HEK293 (cell line): ENCODE measurements at regions not wholly inside any gene's neighbourhood (a gene's known extent, or its start where the extent isn't known, plus 50 kb on each side); places are given as distances from the start of the nearest gene placed in this dataset.

Experiments
- CTCF ChIA-PET: fragments of 350-600 bp; formaldehyde crosslinking; extraction: SDS; loops from one replicate; lab custom pipeline; 2021; ENCODE audit warnings: antibody characterized with exemption; lab: Yijun Ruan, JAX
- POLR2A ChIA-PET: fragments of 300-600 bp; formaldehyde crosslinking; extraction: SDS; loops from one replicate; lab custom pipeline; 2020; ENCODE audit warnings: antibody characterized with exemption, inconsistent platforms; lab: Yijun Ruan, JAX
- H3K27ac ChIP-seq: fragments of 200-500 bp; sonication (Bioruptor generic); 2 replicates; pipeline ENCODE4 v1.5.1; 2014; ENCODE audit warnings: low read depth, low read length, control low read depth, inconsistent platforms; ENCODE audit errors: extremely low read depth
- H3K36me3 ChIP-seq, 2 experiments: fragments of 200-500 bp in 1 of 2; sonication (Bioruptor generic) in 1 of 2; 1 replicate in 1 of 2; 2 replicates in 1 of 2; pipeline ENCODE4 v1.5.1; 2014 to 2017; ENCODE audit warnings: inconsistent platforms in 2 of 2, low read length in 2 of 2; ENCODE audit not compliant: control insufficient read depth in 2 of 2, insufficient read depth in 1 of 2
- H3K4me1 ChIP-seq: fragments of 200-500 bp; sonication (Bioruptor generic); 2 replicates; pipeline ENCODE4 v1.5.1; 2014; ENCODE audit warnings: mild to moderate bottlenecking, low read length, inconsistent platforms; ENCODE audit not compliant: control insufficient read depth, insufficient read depth
- H3K4me3 ChIP-seq: 2 replicates; pipeline ENCODE4 v1.5.1; 2011; ENCODE audit warnings: low read depth, mild to moderate bottlenecking, control low read depth, low read length, moderate library complexity
- H3K9me3 ChIP-seq: fragments of 200-500 bp; sonication (Bioruptor generic); 2 replicates; pipeline ENCODE4 v1.5.1; 2014; ENCODE audit warnings: low read depth, low read length, inconsistent platforms; ENCODE audit not compliant: control insufficient read depth, insufficient read depth
- BCL6B ChIP-seq: fragments of 450-650 bp; formaldehyde crosslinking; IDR thresholded peaks from 2 replicates; pipeline ENCODE4 v1.5.1; 2017; ENCODE audit warnings: missing biosample characterization, missing genetic modification characterization
- OVOL3 ChIP-seq: fragments of 450-650 bp; formaldehyde crosslinking; IDR thresholded peaks from 2 replicates; pipeline ENCODE4 v1.5.1; 2016; ENCODE audit warnings: missing biosample characterization, missing genetic modification characterization
- PRDM10 ChIP-seq: fragments of 450-650 bp; formaldehyde crosslinking; IDR thresholded peaks from 2 replicates; pipeline ENCODE4 v1.5.1; 2016; ENCODE audit warnings: missing biosample characterization, missing genetic modification characterization
- ZBTB21 ChIP-seq: fragments of 450-650 bp; formaldehyde crosslinking; IDR thresholded peaks from 2 replicates; pipeline ENCODE4 v1.5.1; 2017; ENCODE audit warnings: missing biosample characterization, missing genetic modification characterization
- ZNF10 ChIP-seq: fragments of 450-650 bp; formaldehyde crosslinking; IDR thresholded peaks from 2 replicates; pipeline ENCODE4 v1.5.1; 2017; ENCODE audit warnings: missing biosample characterization, missing genetic modification characterization
- ZNF174 ChIP-seq: fragments of 450-650 bp; formaldehyde crosslinking; IDR thresholded peaks from 2 replicates; pipeline ENCODE4 v1.5.0; 2017; ENCODE audit warnings: missing biosample characterization, mild to moderate bottlenecking, missing genetic modification characterization
- ZNF416 ChIP-seq: fragments of 450-650 bp; formaldehyde crosslinking; IDR thresholded peaks from 2 replicates; pipeline ENCODE4 v1.5.1; 2016; ENCODE audit warnings: missing biosample characterization, missing genetic modification characterization
- ZNF514 ChIP-seq: fragments of 450-650 bp; formaldehyde crosslinking; IDR thresholded peaks from 2 replicates; pipeline ENCODE4 v1.5.1; 2016; ENCODE audit warnings: missing biosample characterization, missing genetic modification characterization
- ZNF549 ChIP-seq: fragments of 450-650 bp; IDR thresholded peaks from 2 replicates; pipeline ENCODE4 v1.5.1; 2018; ENCODE audit warnings: missing biosample characterization, missing genetic modification characterization, mild to moderate bottlenecking, inconsistent platforms, moderate library complexity
- ZNF629 ChIP-seq: fragments of 450-650 bp; formaldehyde crosslinking; IDR thresholded peaks from 2 replicates; pipeline ENCODE4 v1.5.1; 2017; ENCODE audit warnings: missing biosample characterization, missing genetic modification characterization
- ZNF768 ChIP-seq: fragments of 450-650 bp; formaldehyde crosslinking; IDR thresholded peaks from 2 replicates; pipeline ENCODE4 v1.5.1; 2018; ENCODE audit warnings: missing biosample characterization, mild to moderate bottlenecking, missing genetic modification characterization
- ZNF843 ChIP-seq: fragments of 450-650 bp; formaldehyde crosslinking; IDR thresholded peaks from 2 replicates; pipeline ENCODE4 v1.5.1; 2016; ENCODE audit warnings: missing biosample characterization, missing genetic modification characterization
- TF ChIP-seq, protein P1 (sequence below): fragments of 450-650 bp; formaldehyde crosslinking; IDR thresholded peaks from 2 replicates; pipeline ENCODE4 v1.5.1; 2016; ENCODE audit warnings: missing biosample characterization, missing genetic modification characterization

DNA sequence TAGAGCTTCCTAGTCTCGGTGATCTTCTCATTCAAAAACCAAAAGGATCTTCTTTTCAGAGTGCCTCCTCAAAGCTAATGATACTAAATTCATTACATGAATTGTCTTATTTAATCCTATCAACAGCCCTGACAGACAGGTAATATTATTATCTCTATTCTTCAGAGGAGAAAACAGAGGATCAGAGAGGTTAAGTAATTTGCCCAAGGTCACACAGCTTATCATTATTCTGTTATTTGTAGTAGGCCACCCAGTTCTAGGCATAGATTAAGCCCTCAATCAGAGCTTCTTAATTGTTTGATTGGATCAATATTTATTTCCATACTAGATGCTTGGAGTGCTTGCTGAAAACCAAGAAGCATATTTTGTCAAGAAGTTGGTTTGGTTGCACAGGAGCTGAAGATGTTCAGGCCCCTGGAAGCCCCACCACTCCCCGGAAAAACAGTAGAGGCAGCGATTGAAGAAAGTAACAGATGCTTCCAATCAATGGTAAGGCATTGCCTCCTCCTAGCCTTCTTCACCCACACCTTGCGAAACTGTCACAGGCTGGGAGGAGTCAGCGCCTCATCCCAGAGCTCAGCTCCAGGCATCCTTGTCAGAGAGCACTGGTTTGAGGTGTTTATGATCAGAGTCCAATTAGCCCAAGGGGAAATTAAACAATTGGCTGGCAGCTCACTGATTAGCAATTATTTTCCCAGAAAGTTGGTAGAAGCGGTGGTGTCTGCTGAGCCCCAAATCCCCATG is 487.2 kb downstream of the BCL11A start:
- Histone ChIP-seq H3K4me3 (no peak overlapping the region), H3K4me1 (no peaks in the 10 kb centered on the region), H3K9me3 (no peaks in the 10 kb centered on the region), H3K36me3 (no peaks in the 10 kb centered on the region), H3K27ac (no peak overlapping the region)
- POLR2A ChIA-PET, result interaction anchor here (0.6 kb wide), 1 partner anchor 57 kb away, joined by 3 read pairs; no protein-coding TSS in a partner anchor
- CTCF ChIA-PET, result interaction anchor here (0.5 to 0.9 kb wide), 2 partner anchors 346 to 516 kb away, joined by 3 to 5 read pairs; no protein-coding TSS in a partner anchor
- TF ChIP-seq ZNF768 (tag by site-specific recombination) (peak; percentile 25; the same call in 1 of the 2 replicates), ZNF629 (tag by site-specific recombination) (no peak), ZNF416 (no peak), ZNF174 (tag by site-specific recombination) (no peak), OVOL3 (tag by site-specific recombination) (no peak)

GRCh38 chr2:60064687-60065389 is 488.6 kb downstream of the BCL11A start:
- ChIA-PET POLR2A (interaction anchor here (0.7 kb wide), 1 partner anchor 10 kb away, joined by 3 read pairs; no protein-coding TSS in a partner anchor), CTCF (interaction anchor here (0.6 to 0.9 kb wide), 3 partner anchors 93 to 517 kb away, joined by 3 to 5 read pairs (median 5); no protein-coding TSS in a partner anchor)
- no peaks in the 10 kb centered on the region for H3K9me3 ChIP-seq
- 0 out of 2 replicates have a peak, but pooled peaks have one; percentile 34 for TF ChIP-seq ZBTB21 (tag by site-specific recombination)
- TF ChIP-seq, protein P1, sequence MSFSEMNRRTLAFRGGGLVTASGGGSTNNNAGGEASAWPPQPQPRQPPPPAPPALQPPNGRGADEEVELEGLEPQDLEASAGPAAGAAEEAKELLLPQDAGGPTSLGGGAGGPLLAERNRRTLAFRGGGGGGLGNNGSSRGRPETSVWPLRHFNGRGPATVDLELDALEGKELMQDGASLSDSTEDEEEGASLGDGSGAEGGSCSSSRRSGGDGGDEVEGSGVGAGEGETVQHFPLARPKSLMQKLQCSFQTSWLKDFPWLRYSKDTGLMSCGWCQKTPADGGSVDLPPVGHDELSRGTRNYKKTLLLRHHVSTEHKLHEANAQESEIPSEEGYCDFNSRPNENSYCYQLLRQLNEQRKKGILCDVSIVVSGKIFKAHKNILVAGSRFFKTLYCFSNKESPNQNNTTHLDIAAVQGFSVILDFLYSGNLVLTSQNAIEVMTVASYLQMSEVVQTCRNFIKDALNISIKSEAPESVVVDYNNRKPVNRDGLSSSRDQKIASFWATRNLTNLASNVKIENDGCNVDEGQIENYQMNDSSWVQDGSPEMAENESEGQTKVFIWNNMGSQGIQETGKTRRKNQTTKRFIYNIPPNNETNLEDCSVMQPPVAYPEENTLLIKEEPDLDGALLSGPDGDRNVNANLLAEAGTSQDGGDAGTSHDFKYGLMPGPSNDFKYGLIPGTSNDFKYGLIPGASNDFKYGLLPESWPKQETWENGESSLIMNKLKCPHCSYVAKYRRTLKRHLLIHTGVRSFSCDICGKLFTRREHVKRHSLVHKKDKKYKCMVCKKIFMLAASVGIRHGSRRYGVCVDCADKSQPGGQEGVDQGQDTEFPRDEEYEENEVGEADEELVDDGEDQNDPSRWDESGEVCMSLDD (tag by site-specific recombination), result no peak
- TF ChIP-seq ZNF10 (tag by site-specific recombination), result no peak
- TF ChIP-seq ZNF629 (tag by site-specific recombination), result 0 out of 2 replicates have a peak, but pooled peaks have one; percentile 39
- no peak for TF ChIP-seq ZNF514 (tag by site-specific recombination)
- TF ChIP-seq BCL6B (tag by site-specific recombination), result no peak
- TF ChIP-seq ZNF843 (tag by site-specific recombination), result no peak
- no peak for TF ChIP-seq ZNF549 (tag by site-specific recombination)
- 0 out of 2 replicates have a peak, but pooled peaks have one; percentile 31 for TF ChIP-seq PRDM10
- no peak overlapping the region for H3K27ac ChIP-seq
- no peaks in the 10 kb centered on the region for H3K36me3 ChIP-seq
- H3K4me3 ChIP-seq, result no peak overlapping the region
- no peaks in the 10 kb centered on the region for H3K4me1 ChIP-seq
